GM12878 (cell line): ENCODE measurements at regions not wholly inside any gene's neighbourhood (a gene's known extent, or its start where the extent isn't known, plus 50 kb on each side); places are given as distances from the start of the nearest gene placed in this dataset.
"Not testable (repeated sequence)": the region's sequence is repeated elsewhere in the genome, so short reads cannot be mapped to it uniquely, and the experiment has no call there.

ENCODE experiments used
- ATAC-seq: fragments of 200-7000 bp; cut with Tn5 transposase; 3 replicates; pipeline ENCODE4 v1.9.1; 2020; ENCODE audit warnings: mild to moderate bottlenecking, moderate library complexity
- BruUV-seq: library from RNA; stranded (reverse); fragments of 400-500 nt; replicated peaks from 2 replicates; lab custom pipeline; 2021; lab: Mats Ljungman, UMichigan
- CTCF ChIA-PET: fragments of 300-600 bp; sonication (Branson Sonifier 250); formaldehyde crosslinking; extraction: SDS; loops from one replicate; lab custom pipeline; 2021; ENCODE audit warnings: inconsistent platforms; lab: Yijun Ruan, JAX
- POLR2A ChIA-PET: fragments of 350-600 bp; formaldehyde crosslinking; extraction: SDS; loops from one replicate; lab custom pipeline; 2021; ENCODE audit warnings: inconsistent platforms; lab: Charles Lee
- RAD21 ChIA-PET: fragments of 300-600 bp; sonication (Branson Sonifier 250); formaldehyde crosslinking; loops from one replicate; lab custom pipeline; 2023; ENCODE audit warnings: antibody characterized with exemption; ENCODE audit not compliant: unreplicated experiment; lab: Charles Lee
- SMC1A ChIA-PET: fragments of 300-600 bp; sonication (Branson Sonifier 250); formaldehyde crosslinking; loops from one replicate; lab custom pipeline; 2023; ENCODE audit not compliant: unreplicated experiment, uncharacterized antibody; lab: Charles Lee
- DNase-seq: peaks from one replicate; pipeline ENCODE4 v3.0.0-alpha.2; 2011; ENCODE audit warnings: low read depth, low spot score
- FAIRE-seq: peaks from 3 replicates; lab custom pipeline; 2011; peaks lifted over from hg19 to GRCh38; lab: Jason Lieb, UNC
- H2AFZ ChIP-seq: 2 replicates; pipeline ENCODE4 v1.6.0; 2011; ENCODE audit warnings: low read depth, low read length, control low read depth; ENCODE audit not compliant: control insufficient read depth
- H3K27ac ChIP-seq: 2 replicates; pipeline ENCODE4 v1.5.1; 2011; ENCODE audit warnings: control low read depth; ENCODE audit not compliant: control insufficient read depth, insufficient read depth
- H3K27me3 ChIP-seq, 2 experiments: replicated peaks in 1 of 2; 2 replicates each; pipeline versions ENCODE4 v1.6.0 to v1.6.1; 2011; ENCODE audit warnings: low read length in 1 of 2; ENCODE audit not compliant: control insufficient read depth in 2 of 2, insufficient read depth in 2 of 2
- H3K36me3 ChIP-seq, 2 experiments: 2 replicates each; pipeline ENCODE4 v1.5.1; 2011; ENCODE audit warnings: low read length in 1 of 2; ENCODE audit not compliant: control insufficient read depth in 2 of 2, insufficient read depth in 2 of 2
- H3K4me1 ChIP-seq: 2 replicates; pipeline ENCODE4 v1.6.1; 2011; ENCODE audit warnings: mild to moderate bottlenecking, low read length, moderate library complexity, mixed read lengths; ENCODE audit not compliant: control insufficient read depth, insufficient read depth
- H3K4me2 ChIP-seq: 2 replicates; pipeline ENCODE4 v1.6.0; 2011; ENCODE audit warnings: control low read depth; ENCODE audit not compliant: control insufficient read depth, insufficient read depth
- H3K4me3 ChIP-seq: fragments of 200-600 bp; sonication (generic); 2 replicates; pipeline ENCODE4 v1.5.1; 2016
- H3K79me2 ChIP-seq: 2 replicates; pipeline ENCODE4 v1.6.0; 2011; ENCODE audit warnings: low read length; ENCODE audit not compliant: control insufficient read depth, insufficient read depth
- H3K9ac ChIP-seq: 2 replicates; pipeline ENCODE4 v1.8.0; 2011; ENCODE audit warnings: low read length, control low read depth, mixed read lengths; ENCODE audit not compliant: control insufficient read depth, insufficient read depth
- H3K9me3 ChIP-seq: replicated peaks from 3 replicates; pipeline ENCODE4 v1.5.1; 2011; ENCODE audit warnings: mild to moderate bottlenecking, low read length; ENCODE audit not compliant: control insufficient read depth, insufficient read depth
- H4K20me1 ChIP-seq: 2 replicates; pipeline ENCODE4 v1.6.0; 2011; ENCODE audit not compliant: control insufficient read depth, insufficient read depth
- CEBPZ ChIP-seq: fragments of 150-350 bp; IDR thresholded peaks from 2 replicates; pipeline ENCODE4 v1.6.1; 2016; ENCODE audit warnings: low read depth, low read length
- FOXK2 ChIP-seq: fragments of 450-650 bp; IDR thresholded peaks from 2 replicates; pipeline ENCODE4 v1.6.1; 2017; ENCODE audit warnings: mild to moderate bottlenecking, moderate library complexity
- LARP7 ChIP-seq: fragments of 450-650 bp; IDR thresholded peaks from 2 replicates; pipeline ENCODE4 v1.6.1; 2017; ENCODE audit warnings: mild to moderate bottlenecking
- MYC ChIP-seq: IDR thresholded peaks from 2 replicates; pipeline ENCODE4 v1.6.1; 2011; ENCODE audit warnings: mild to moderate bottlenecking, low read length, moderate library complexity, inconsistent platforms; ENCODE audit not compliant: insufficient read depth, insufficient replicate concordance, insufficient read length, severe bottlenecking
- NR2C1 ChIP-seq: fragments of 450-650 bp; IDR thresholded peaks from 2 replicates; pipeline ENCODE4 v1.6.1; 2017; ENCODE audit warnings: antibody characterized with exemption, mild to moderate bottlenecking, moderate library complexity
- PAX8 ChIP-seq: fragments of 450-650 bp; IDR thresholded peaks from 2 replicates; pipeline ENCODE4 v1.6.1; 2017; ENCODE audit warnings: mild to moderate bottlenecking, moderate library complexity
- RB1 ChIP-seq: fragments of 450-650 bp; formaldehyde crosslinking; IDR thresholded peaks from 2 replicates; pipeline ENCODE4 v1.6.1; 2017; ENCODE audit warnings: mild to moderate bottlenecking, borderline replicate concordance
- WGBS: methylation state at CpG from one replicate; pipeline ENCODE4 v1.1.6; 2016; ENCODE audit warnings: low lambda C conversion rate; ENCODE audit not compliant: insufficient replicate concordance, insufficient coverage; ENCODE audit errors: missing lambda C conversion rate; 5-methylcytosine and 5-hydroxymethylcytosine counted together
- in situ Hi-C: fragments of 300-500 bp; cut with MboI; formaldehyde crosslinking; loops from 9 replicates; pipeline ENCODE4 v1.14.3; 2018; ENCODE audit warnings: mixed read lengths
- intact Hi-C: fragments of 100-400 bp; cut with micrococcal nuclease; formaldehyde crosslinking; loops from one replicate; pipeline ENCODE4 v1.14.2; 2022; ENCODE audit not compliant: unreplicated experiment
- TF ChIP-seq, protein P1 (sequence below): fragments of 450-650 bp; IDR thresholded peaks from 2 replicates; pipeline ENCODE4 v1.6.1; 2017; ENCODE audit warnings: mild to moderate bottlenecking, moderate library complexity

DNA sequence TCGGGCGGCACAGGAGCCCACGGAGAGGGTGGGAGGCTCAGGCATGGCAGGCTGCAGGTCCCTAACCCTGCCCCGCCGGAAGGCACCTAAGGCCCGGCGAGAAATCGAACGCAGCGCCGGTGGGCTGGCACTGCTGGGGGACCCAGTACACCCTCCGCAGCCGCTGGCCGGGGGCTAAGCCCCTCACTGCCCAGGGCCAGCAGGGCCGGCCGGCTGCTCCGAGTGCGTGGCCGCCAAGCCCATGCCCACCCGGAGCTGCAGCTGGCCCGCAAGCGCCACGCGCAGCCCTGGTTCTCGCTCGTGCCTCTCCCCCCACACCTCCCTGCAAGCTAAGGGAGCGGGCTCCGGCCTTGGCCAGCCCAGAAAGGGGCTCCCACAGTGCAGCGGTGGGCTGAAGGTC is 332.7 kb downstream of the HGF start:
- intact Hi-C loops, DNase-seq, H3K27me3 ChIP-seq, H3K4me2 ChIP-seq, FAIRE-seq, H3K4me1 ChIP-seq, H4K20me1 ChIP-seq, H3K27ac ChIP-seq, H3K9ac ChIP-seq, H3K9me3 ChIP-seq, H3K36me3 ChIP-seq, SMC1A ChIA-PET, H3K79me2 ChIP-seq, H2AFZ ChIP-seq, ATAC-seq, BruUV-seq, H3K4me3 ChIP-seq, POLR2A ChIA-PET, in situ Hi-C loops: not testable (repeated sequence)
- ChIA-PET CTCF (interaction anchor here (0.7 kb wide), 1 partner anchor 23 kb away, joined by 5 read pairs; no protein-coding TSS in a partner anchor), RAD21 (interaction anchor here (0.6 kb wide), 1 partner anchor 221 kb away, joined by 3 read pairs; no protein-coding TSS in a partner anchor)
- WGBS: 66% methylated on average over 25 of the region's 29 CpGs

- SMC1A ChIA-PET: no interaction called here
- DNase-seq (no peak), ATAC-seq (no peak), FAIRE-seq (no peak)
- Histone ChIP-seq H4K20me1 (no peaks in the 10 kb centered on the region), H3K4me3 (no peak overlapping the region), H3K79me2 (no peaks in the 10 kb centered on the region), H3K27ac (no peak overlapping the region), H3K9ac (no peak overlapping the region), H3K36me3 (no peaks in the 10 kb centered on the region), H3K27me3 (no peaks in the 10 kb centered on the region), H3K4me2 (no peak overlapping the region), H3K9me3 (no peaks in the 10 kb centered on the region), H3K4me1 (no peaks in the 10 kb centered on the region), H2AFZ (no peak overlapping the region)
- BruUV-seq: no TSS peak
- WGBS: 0% methylated on average over 3 of the region's 3 CpGs
- TF ChIP-seq LARP7: no peak
- TF ChIP-seq, protein P1, sequence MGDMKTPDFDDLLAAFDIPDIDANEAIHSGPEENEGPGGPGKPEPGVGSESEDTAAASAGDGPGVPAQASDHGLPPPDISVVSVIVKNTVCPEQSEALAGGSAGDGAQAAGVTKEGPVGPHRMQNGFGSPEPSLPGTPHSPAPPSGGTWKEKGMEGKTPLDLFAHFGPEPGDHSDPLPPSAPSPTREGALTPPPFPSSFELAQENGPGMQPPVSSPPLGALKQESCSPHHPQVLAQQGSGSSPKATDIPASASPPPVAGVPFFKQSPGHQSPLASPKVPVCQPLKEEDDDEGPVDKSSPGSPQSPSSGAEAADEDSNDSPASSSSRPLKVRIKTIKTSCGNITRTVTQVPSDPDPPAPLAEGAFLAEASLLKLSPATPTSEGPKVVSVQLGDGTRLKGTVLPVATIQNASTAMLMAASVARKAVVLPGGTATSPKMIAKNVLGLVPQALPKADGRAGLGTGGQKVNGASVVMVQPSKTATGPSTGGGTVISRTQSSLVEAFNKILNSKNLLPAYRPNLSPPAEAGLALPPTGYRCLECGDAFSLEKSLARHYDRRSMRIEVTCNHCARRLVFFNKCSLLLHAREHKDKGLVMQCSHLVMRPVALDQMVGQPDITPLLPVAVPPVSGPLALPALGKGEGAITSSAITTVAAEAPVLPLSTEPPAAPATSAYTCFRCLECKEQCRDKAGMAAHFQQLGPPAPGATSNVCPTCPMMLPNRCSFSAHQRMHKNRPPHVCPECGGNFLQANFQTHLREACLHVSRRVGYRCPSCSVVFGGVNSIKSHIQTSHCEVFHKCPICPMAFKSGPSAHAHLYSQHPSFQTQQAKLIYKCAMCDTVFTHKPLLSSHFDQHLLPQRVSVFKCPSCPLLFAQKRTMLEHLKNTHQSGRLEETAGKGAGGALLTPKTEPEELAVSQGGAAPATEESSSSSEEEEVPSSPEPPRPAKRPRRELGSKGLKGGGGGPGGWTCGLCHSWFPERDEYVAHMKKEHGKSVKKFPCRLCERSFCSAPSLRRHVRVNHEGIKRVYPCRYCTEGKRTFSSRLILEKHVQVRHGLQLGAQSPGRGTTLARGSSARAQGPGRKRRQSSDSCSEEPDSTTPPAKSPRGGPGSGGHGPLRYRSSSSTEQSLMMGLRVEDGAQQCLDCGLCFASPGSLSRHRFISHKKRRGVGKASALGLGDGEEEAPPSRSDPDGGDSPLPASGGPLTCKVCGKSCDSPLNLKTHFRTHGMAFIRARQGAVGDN: no peak
- no peak for TF ChIP-seq FOXK2
- TF ChIP-seq MYC: no peak
- no peak for TF ChIP-seq RB1
- no peak for TF ChIP-seq CEBPZ
- no peak for TF ChIP-seq PAX8
- no peak for TF ChIP-seq NR2C1
- POLR2A ChIA-PET: no interaction called here
- in situ Hi-C loops (no loop called here), intact Hi-C loops (no loop called here)
- RAD21 ChIA-PET: no interaction called here
- CTCF ChIA-PET: interaction anchor here (1.3 kb wide), 1 partner anchor 36 kb away, joined by 6 read pairs; no protein-coding TSS in a partner anchor
Observed at GRCh38 chr7:81433692-81434331, 336.0 kb downstream of the HGF start.
